Activated CD4-positive, alpha-beta T cell treated with anti-CD3 and anti-CD28 coated beads for 48 hours (primary cell): ENCODE measurements at regions not wholly inside any gene's neighbourhood (a gene's known extent, or its start where the extent isn't known, plus 50 kb on each side); places are given as distances from the start of the nearest gene placed in this dataset.

Experiments used
- DNase-seq: peaks from one replicate; pipeline ENCODE4 v3.0.0-alpha.2; 2020

- no peak for DNase-seq
Observed at GRCh38 chr14:38900887-38901286, 202.1 kb downstream of the SEC23A start.

- DNase-seq, result no peak
Observed at GRCh38 chr14:38887696-38888095, 215.3 kb downstream of the SEC23A start.

DNA sequence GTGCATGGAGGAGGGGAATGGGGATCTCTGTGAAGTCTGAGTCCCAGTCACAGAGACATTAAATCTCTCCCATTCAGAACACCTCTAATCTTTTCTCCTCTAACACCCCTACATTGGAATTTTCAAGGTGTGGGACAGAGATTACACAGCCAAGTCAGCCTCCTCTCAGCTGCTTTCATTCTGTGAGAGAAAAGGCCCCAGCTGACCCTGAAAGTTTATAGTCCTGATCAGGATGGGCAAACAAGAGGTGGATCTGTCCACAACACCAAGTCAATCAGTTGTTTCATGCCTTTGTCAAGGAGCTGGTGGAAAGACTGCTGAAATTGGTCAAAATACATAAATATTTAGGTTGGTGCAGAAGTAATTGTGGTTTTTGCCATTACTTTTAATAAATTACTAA is 218.9 kb downstream of the SEC23A start:
- DNase-seq, result no peak

DNA sequence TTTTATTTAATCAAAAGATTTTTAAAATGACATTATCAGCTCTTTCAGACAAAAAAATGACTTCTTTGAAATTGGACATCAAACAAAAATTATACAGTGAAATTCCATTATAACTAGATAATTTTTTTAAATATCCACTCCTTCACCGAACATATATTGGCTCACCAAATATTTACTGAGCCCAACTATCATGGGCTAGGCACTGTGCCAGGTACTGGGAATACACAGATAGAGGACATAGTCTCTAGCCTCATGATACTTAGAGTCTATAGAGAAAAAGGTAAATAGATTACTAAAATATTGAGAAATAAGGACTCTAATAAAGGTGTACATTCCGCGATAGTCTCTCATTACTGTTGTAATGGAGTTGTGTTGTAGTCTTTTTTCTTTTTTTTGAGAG is 219.9 kb downstream of the SEC23A start:
- no peak for DNase-seq

DNA sequence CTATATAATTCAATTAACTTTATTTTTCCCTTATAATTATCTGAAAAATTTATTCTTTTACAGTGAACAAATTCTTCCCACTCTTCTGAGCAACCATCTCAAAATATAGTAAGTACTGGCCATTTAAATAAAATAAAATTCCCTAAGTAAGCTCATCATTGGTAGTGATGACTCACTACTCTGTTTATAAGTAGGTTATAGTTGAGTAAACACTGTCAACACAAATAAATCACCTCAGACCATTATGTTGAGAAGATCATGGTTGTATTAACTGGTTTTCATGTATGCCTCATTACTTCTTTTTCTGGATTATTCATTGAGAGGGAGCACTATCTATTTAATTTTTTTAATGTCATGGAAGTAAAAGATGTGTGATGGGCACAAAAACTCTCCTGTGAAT is 220.5 kb downstream of the SEC23A start:
- no peak for DNase-seq

DNA sequence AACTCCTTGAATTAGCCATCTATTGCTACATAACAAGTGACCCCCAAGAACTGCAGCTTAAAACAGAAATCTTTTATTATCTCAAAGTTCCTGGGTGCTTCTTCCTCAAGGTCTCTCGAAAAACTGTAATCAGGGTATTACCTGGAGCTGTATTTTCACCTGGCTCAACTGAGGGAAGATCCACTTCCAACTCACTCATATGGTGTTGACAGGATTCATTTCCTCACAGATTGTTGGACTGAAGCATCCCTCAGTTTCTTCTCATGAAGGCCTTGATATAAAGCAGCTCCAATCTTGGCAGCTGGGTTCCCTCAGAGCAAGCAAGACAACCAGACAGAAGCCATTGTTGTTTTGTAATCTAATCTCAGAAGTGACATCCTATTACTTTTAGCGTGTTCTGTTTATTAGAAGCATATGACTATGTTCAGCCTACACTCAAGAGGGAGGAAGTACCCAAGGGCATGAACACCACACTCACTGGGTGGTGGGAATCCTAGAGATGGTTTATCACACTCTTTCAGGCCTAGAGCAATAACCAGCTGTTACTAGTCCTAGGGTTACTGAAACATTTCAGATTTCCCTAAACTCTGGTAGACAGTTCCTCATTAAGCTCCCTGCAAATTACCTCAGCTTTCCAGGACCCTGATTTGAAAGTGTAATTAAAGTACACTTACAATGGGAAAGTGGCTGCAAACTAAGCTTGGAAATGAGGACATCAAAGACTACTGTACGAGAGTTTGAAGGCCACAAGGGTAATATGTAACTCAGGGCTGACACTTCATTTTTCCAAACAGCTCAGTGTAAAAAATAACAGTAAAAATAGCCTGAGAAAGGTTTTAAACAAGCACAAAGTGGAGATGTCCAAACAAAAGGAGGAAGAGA is 222.2 kb downstream of the SEC23A start:
- no peak for DNase-seq

- no peak for DNase-seq
Observed at GRCh38 chr14:38877744-38878388, 225.2 kb downstream of the SEC23A start.

DNA sequence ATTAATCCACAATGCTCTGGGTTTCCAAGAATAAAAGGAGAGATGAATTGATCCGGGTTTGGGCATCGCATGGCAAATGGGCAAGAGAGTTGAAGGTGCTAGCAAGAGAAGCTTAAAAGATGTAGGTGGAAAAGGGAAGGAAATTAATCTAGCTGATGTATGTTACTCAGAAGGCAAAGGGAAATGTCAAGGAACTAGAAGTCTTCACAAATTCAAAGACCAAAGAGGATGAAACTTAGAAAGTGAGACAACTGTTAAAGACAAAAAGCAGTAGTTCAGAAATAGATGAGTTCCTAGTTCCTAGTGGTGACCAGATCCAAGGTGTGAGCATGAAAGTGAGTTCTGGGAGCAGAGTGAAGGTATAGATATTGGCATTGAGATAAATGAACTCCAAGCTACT is 228.3 kb downstream of the SEC23A start:
- no peak for DNase-seq

GRCh38 chr14:38873941-38874612 is 229.0 kb downstream of the SEC23A start:
- no peak for DNase-seq

GRCh38 chr14:38870296-38870836 is 232.7 kb downstream of the SEC23A start:
- DNase-seq, result no peak

DNA sequence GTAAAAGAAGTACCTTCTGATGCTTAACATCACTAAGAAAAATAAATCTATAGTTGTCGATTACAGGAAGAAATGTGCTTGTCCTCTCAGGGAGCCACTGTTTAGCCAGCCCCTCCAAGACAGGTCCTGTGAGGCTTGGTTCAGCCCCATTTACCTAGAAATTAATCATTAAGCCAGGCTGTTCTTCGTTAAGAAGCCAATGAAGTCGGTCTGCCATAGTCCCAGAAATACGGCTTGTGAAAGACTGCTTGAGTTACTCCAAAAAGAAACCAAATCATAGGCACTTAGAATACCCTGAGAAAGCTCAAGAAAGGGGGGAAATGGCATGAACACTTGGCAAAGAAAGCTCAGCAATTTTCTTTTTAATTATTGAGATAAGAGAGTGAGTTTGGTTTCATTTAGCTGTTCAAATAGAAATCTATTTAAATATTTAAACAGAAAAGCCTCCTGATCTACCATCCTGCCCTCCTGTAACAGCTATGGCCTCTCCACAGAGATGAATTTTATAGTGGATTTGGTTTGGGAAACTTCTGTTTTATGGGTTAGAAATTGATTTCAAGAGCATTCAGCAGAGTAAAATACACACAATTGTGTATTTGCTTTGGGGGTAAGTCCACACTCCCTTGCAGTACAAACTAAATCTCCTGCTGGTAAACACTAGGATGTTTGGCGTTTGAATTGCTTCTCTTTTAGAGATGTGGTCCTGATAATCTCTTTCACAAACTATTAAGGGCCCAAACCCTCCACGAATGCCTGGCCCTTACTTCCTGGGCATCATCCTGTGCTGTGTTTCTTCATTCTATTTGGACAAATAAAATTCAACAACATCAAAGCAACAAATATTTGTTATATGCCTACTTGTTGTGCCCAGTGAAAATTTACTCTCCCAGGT is 234.4 kb downstream of the SEC23A start:
- no peak for DNase-seq

DNA sequence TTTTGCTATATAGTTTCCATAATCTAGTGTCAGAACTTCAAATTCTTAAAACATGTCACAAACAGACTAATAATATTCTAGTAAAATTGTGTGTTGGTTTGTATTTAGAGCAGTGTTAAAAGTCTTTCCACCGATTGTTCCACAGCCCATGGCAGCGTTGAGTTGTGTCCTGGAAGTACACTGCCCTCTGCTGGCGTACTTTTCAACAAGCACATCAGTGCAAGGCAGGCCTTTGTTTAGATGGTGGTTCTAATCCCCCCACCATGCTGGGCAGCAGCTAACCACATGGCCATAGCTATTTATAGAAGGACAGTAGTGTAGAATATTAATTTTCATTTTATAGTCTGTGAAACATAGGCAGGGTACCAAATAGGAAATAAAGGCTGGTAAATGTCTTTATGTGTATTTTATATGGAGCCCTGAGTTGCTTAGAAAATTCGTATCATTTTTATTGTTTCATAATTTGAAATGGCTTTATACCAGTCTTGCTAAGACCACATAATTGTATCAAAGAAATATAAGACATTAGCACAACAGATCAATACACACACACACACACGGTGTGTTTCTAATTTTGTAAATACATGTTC is 235.4 kb downstream of the SEC23A start:
- peak; percentile 69 for DNase-seq

DNA sequence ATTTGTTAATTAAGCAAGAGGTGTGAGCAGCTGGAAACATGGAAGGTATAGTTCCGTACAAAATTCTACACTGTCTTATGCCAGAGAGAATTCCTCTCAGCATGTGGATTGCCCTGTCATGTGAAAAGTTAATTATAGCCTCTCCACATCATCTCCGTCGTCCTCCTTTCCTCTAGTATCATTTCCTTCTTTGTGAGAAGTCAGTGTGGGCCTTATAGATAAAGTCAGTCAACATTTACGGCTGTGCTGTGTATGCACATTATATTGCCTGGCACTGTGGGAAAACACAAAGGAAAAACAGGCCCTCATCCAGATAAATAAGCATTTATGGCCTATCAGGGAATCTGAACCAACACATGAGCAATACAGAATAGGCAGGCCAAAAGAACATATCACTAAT is 236.6 kb downstream of the SEC23A start:
- no peak for DNase-seq

- DNase-seq, result no peak
Observed at GRCh38 chr14:38862366-38862765, 240.7 kb downstream of the SEC23A start.

DNA sequence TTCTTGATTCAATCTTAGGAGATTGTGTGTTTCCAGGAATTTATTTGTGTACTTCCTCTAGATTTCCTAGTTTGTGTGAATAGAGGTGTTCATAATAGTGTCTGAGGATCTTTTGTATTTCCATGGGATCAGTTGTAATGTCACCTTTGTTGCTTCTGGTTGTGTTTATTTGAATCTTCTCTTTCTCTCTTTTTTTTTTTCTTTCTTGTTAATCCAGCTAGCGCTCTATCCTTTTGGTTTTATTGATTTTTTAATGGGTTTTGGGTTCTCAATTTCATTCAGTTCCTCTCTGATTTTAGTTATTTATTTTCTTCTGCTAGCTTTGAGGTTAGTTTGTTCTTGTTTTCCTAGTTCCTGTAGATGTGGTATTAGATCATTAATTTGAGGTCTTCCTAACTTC is 242.5 kb downstream of the SEC23A start:
- DNase-seq, result no peak

- DNase-seq, result no peak
Observed at GRCh38 chr14:38856798-38857197, 246.2 kb downstream of the SEC23A start.

GRCh38 chr14:38855513-38855912 is 247.5 kb downstream of the SEC23A start:
- DNase-seq, result no peak

- DNase-seq, result no peak
Observed at GRCh38 chr14:38851111-38851510, 251.9 kb downstream of the SEC23A start.

DNA sequence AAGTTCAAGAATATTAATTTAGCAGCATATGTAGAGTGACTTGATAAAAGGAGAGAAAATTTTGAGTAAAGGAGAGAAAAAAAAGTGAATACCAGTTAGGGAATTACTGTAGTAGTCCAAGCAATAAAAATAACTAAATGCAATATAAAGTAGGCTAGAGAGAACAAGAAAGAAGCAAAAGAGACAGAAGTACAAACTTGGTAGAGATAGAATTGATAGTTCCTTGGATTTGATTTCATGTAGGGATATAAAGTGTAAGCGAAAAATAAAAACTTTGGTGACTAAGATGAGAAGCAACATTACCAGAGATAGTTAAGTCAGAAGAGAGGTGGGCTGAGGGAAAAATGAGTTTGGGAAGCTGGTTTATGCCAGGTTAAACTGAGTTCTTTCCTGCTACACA is 252.4 kb downstream of the SEC23A start:
- DNase-seq, result no peak

- DNase-seq, result no peak
Observed at GRCh38 chr14:38848243-38848935, 254.6 kb downstream of the SEC23A start.

DNA sequence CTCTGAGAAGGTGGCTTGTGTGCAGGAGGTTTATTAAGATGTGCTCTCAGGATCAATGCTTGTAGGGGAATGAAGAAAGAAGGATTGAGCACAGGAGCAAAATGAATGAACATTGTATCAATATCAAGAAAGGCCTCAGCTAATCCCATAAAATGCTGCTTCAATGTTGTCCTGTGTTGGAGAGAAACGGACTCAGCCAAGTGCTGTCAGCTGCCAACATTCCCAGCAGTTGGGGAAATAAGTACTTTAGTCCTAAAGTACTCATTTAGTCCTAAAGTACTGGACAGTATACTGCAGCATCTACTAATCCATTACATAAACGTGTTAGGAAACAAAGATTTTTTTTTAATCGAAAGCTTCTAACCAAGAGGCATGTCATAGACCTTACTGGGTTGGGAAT is 255.9 kb downstream of the SEC23A start:
- DNase-seq, result no peak
